ENCODE measurements at regions not wholly inside any gene's neighbourhood (a gene's known extent, or its start where the extent isn't known, plus 50 kb on each side); places are given as distances from the start of the nearest gene placed in this dataset.

DNA sequence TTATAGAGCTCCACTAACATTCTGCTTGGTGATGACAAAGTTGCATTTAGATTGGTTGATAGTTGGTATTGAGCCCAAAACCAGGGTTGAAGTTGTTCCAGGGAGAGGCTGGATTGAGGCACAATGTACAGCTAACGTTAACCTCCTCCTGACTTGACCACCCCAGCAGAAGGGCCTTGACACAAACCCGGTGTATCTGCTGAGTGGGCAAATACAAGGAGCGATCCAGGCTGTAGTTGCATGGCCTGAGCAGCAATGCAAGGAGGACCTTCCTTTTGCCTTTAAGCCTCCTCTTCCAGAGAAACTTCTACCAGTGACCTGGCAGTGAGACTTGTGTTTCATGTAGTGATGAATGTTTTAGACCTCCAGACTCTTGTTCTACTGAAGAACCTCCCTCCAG is 66.2 kb upstream of the GAS1 start:
- TF ChIP-seq POLR2A (IDR thresholded peaks at IDR 0.05; ENCODE audit: borderline replicate concordance, extremely low read depth, insufficient read depth, insufficient read length), result no peak
- TF ChIP-seq ELF1 (IDR thresholded peaks at IDR 0.05; ENCODE audit: borderline replicate concordance, low read depth), result no peak
- no peak for TF ChIP-seq EZH2 (IDR thresholded peaks at IDR 0.05)
- no peak for TF ChIP-seq JUND (IDR thresholded peaks at IDR 0.05)
- TF ChIP-seq, protein P1, sequence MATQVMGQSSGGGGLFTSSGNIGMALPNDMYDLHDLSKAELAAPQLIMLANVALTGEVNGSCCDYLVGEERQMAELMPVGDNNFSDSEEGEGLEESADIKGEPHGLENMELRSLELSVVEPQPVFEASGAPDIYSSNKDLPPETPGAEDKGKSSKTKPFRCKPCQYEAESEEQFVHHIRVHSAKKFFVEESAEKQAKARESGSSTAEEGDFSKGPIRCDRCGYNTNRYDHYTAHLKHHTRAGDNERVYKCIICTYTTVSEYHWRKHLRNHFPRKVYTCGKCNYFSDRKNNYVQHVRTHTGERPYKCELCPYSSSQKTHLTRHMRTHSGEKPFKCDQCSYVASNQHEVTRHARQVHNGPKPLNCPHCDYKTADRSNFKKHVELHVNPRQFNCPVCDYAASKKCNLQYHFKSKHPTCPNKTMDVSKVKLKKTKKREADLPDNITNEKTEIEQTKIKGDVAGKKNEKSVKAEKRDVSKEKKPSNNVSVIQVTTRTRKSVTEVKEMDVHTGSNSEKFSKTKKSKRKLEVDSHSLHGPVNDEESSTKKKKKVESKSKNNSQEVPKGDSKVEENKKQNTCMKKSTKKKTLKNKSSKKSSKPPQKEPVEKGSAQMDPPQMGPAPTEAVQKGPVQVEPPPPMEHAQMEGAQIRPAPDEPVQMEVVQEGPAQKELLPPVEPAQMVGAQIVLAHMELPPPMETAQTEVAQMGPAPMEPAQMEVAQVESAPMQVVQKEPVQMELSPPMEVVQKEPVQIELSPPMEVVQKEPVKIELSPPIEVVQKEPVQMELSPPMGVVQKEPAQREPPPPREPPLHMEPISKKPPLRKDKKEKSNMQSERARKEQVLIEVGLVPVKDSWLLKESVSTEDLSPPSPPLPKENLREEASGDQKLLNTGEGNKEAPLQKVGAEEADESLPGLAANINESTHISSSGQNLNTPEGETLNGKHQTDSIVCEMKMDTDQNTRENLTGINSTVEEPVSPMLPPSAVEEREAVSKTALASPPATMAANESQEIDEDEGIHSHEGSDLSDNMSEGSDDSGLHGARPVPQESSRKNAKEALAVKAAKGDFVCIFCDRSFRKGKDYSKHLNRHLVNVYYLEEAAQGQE (IDR thresholded peaks at IDR 0.05; ENCODE audit: low read depth), result no peak
- TF ChIP-seq FOSL1 (IDR thresholded peaks at IDR 0.05; ENCODE audit: low read depth), result no peak
- no peak for TF ChIP-seq POLR2AphosphoS5 (IDR thresholded peaks at IDR 0.05; ENCODE audit: low read depth, low read length)
- no peak for TF ChIP-seq EGR1 (IDR thresholded peaks at IDR 0.05; ENCODE audit: low read depth)
- TF ChIP-seq, protein P2, sequence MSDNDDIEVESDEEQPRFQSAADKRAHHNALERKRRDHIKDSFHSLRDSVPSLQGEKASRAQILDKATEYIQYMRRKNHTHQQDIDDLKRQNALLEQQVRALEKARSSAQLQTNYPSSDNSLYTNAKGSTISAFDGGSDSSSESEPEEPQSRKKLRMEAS (IDR thresholded peaks at IDR 0.05), result no peak
- no peak for TF ChIP-seq SIN3A (IDR thresholded peaks at IDR 0.05; ENCODE audit: low read depth)
- TF ChIP-seq, protein P3, sequence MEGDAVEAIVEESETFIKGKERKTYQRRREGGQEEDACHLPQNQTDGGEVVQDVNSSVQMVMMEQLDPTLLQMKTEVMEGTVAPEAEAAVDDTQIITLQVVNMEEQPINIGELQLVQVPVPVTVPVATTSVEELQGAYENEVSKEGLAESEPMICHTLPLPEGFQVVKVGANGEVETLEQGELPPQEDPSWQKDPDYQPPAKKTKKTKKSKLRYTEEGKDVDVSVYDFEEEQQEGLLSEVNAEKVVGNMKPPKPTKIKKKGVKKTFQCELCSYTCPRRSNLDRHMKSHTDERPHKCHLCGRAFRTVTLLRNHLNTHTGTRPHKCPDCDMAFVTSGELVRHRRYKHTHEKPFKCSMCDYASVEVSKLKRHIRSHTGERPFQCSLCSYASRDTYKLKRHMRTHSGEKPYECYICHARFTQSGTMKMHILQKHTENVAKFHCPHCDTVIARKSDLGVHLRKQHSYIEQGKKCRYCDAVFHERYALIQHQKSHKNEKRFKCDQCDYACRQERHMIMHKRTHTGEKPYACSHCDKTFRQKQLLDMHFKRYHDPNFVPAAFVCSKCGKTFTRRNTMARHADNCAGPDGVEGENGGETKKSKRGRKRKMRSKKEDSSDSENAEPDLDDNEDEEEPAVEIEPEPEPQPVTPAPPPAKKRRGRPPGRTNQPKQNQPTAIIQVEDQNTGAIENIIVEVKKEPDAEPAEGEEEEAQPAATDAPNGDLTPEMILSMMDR (IDR thresholded peaks at IDR 0.05 in 2 of 3, conservative IDR thresholded peaks at IDR 0.05 in 1 of 3; ENCODE audit: borderline replicate concordance in 1 of 3, insufficient read depth in 1 of 3, low read depth in 2 of 3, low read length in 2 of 3), result no peak
- no peak for TF ChIP-seq RAD21 (IDR thresholded peaks at IDR 0.05; ENCODE audit: low read depth)
- TF ChIP-seq, protein P4, sequence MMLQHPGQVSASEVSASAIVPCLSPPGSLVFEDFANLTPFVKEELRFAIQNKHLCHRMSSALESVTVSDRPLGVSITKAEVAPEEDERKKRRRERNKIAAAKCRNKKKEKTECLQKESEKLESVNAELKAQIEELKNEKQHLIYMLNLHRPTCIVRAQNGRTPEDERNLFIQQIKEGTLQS (IDR thresholded peaks at IDR 0.05), result no peak
- no peak for TF ChIP-seq ZNF274 (IDR thresholded peaks at IDR 0.05; ENCODE audit: low read depth, low read length)

Data from HCT116 (cell line).